NCI-H2081 (cell line): ENCODE measurements at regions not wholly inside any gene's neighbourhood (a gene's known extent, or its start where the extent isn't known, plus 50 kb on each side); places are given as distances from the start of the nearest gene placed in this dataset.

Experiments used
- DNase-seq, 2 experiments: peaks; one replicate each; lab custom pipeline; 2025; lab: John Stamatoyannopoulos, UW

DNA sequence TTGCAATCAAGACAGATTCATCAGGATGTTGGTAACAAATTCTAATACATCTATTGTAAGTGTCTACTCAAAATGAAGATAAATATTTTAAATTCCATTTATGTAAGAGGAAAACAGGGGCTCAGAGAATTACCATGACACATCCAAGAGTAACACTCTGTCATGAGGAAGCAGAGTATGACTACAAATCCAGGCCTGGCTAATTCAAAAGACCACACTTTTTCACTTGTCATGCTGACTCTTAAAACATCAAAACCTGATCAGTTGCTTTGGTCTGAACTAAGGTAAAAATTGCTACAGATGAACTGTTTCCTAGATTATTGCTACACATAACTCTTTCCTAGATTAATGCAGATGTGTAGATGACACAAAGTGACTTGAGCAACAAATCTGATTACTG, 880.6 kb downstream of the TSN start:
- DNase-seq: no peak

DNA sequence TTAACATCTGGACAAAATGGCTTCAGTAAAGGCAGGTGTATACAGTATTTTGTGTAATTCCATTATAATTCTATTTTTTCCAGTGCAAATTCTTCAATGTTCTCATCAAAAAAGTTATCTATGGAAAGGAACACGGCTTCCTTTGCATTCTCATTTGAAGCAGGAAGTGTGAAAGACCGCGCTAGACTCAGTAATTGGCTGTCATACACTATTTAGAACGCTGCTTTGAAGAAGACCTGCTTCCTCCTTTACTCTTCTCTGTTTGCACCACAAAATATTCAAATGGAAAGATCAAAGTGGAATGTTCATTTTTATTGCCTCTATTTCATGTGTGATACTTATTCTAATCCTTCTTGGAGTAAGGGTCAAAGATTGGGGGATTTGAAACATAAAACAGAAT, 883.7 kb downstream of the TSN start:
- no peak for DNase-seq

DNA sequence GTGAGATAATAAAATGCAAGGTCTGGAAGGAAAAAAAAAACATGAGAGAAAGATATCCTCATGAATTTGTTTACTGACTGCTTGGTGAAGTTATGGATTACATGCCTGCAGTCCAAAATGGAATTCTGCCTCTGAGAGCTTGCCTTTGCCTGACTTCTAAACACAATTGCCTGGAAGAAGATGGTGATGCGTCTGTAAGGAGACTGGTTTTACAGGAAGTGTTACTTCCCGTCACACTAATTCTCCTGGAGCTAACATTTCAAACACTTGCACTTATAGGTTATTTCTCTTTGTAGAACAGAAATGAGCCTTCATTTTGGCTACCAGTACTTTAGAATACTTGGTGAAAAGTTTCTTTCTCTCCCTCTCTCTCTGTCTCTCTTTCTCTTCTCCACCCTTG, 884.3 kb downstream of the TSN start:
- no peak for DNase-seq

DNA sequence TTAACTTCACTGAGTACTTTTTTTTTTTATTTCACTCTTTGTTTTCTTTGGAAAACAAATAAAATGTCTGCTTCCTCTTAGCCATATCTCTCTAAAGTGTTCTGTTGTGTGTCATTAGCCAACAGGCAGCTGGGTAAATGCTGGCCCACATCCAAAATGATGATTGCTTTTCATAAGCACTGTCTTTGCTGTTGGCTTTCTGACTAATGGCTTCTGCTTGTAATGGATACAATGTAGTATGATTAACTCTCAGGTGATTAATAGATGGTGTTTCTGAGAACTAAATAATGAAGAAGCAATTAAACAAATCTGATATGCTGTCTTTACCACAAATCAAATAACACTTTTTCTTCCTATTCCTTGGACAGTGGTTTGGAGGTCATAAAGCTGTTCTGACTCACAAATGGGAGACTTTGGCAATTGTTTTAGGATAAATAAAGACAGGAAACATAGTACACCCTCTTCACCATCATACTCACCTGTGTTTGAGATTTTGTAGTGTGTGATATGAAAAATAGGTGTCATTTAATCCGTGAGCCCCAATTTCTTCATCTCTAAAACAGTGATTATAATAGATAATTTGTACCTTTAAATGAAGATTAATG, 888.4 kb downstream of the TSN start:
- peak; percentile 89 to 97 for DNase-seq

DNA sequence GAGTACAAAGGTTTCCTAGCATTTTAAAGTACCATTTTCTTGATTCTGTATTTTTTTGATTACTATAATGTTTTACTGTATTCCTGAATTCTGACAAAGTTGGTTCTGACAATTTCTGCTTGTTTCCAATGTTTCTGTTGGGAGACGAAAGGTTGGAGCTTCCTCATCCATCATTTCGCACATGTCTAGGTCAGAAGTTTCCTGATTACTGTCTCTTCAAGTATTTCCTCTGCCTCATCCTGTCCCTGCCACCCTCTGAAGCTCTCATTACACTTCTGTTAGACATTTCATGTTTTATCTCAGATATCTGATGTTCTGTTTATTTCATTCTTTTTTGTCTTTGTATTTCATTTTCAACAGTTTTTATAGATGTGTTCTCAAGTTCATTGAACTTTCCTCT, 895.8 kb downstream of the TSN start:
- DNase-seq: no peak

DNA sequence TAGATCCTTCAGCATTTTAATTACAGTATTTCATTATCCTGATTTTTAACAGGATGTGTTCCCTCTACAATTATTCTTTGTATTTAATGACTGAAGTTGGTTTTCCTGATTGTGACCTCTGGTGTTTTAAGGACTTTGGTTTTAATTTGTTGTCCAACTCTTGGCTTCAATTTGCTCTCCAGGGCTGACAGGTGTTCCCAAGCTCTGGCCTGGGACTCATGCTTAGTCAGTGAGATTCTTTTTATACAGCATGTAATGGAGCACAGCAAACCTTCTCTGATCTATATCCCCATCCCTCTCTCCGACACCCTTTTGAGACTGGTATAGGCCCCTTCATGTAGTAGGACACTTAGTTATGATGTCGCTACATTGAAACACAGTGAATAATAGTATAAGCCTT, 896.3 kb downstream of the TSN start:
- no peak for DNase-seq

GRCh38 chr2:122652670-122653069, 897.2 kb downstream of the TSN start:
- peak in 1 of 2 experiments; percentile 55 for DNase-seq

- DNase-seq: no peak
Measured at GRCh38 chr2:122656403-122656802, 901.0 kb downstream of the TSN start.

DNA sequence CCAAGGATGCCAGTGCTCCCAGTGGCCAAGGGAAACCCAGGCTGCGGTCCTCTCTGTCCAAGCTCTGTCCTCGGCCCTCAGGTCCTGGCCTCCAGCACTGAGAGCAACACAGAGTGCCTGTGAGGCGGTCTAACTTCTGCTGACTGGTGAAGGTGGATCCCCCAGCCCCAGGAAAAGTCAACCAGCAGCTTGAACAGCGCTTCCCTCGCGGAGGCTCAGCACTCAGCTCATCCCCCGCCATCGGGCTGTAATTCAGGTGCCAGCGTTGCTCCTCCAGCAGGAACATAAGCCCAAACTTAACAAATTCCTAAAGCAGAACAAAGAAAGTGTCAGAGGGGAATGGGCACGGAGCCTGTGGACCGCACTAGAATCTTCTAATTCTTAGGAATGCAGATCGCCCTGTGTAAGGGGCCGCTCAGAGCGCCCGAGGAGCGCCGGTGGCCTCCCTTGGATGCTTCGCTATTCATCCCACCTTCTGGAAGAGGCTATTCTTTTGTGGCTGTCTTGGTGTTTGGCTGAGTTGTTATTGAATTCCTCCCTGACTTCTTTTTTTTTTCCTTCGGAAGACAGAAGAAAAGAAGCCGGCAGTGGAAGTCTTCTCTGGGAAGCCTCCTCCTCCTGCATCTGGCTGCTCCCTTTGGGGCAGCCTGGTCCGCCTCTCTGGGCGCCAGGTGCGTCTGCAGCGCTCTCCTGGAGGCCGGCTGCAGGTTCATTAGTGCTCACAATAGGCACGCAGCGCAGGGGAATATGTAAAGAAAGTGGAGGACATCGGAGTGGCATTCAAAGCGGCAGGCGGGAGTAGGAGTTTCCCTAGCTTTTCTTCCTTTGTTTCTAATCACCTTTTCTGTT, 905.6 kb downstream of the TSN start:
- no peak for DNase-seq

DNA sequence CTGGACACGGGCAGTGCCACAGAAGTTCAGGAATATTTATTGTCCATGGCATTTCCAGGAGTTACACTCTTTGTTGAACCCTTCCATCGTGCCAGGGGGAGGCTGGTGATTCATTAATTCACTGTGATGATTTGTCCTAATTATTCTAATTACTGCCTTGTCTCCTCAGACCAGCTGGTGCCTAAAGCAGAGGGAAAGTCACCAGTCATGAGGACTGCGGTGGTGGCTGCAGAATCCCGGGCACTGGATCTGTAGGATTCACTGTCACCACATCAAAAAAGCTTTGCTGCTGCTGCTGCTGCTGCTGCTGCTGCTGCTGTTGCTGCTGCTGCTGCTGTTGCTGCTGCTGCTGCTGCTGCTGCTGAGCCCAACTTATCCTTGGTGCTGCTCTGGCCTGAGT, 908.2 kb downstream of the TSN start:
- peak in 1 of 2 experiments; percentile 12 for DNase-seq

DNA sequence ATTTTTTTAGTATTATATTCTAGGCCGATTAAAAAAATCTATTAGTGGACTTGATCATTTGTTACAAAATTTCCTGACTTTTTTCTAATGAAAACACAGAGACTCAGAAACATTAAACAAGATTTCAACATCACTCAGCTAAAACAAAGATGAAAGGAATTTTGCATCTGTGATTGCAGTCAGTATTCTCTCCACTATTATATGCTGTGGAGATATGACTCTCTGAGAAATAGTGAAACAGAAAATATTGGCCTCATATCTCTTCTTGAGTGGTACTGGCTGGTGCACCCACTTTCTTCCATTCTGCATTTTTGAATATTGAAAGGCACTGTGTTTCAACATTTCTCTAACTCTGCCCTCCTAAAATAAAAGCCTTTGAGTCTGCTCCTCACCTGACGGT, 914.2 kb downstream of the TSN start:
- no peak for DNase-seq

- DNase-seq: no peak
Measured at GRCh38 chr2:122670897-122671296, 915.4 kb downstream of the TSN start.

DNA sequence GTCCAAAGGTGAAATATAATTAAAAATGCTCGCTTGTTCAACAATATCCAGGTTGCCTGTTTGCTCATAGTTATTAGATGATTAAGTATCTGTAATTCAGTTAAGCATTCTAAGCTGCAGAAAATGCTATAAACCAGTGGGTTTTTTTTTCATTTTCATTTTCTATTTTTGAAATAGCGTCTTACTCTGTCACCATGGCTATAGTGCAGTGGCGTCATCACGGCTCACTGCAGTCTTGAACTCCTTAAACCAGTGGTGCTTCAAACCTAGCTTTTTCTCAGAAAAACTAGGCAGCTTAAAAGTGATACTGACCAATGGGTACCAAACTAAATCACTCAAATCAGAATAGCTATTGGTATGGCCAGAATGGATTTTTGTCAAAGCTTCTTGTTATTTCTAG, 925.2 kb downstream of the TSN start:
- no peak for DNase-seq

DNA sequence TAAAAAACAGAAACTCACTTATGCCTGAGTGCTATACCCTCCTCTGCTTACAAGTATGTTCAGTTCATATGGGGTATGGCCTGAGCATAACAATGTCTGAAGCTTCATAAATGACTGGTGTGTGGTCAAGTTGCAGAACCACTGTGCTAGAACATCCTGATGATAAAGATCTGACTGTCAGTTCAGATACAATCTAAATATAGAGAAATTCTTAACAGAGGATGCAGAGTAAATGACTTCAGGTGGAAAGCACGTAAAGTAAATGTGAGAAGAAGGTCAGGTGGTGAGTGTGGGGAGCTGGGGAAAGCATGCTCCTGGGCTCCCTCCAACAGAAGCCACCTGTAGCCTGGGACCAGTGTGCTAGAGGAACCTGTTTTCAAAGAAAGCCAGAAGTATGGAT, 926.2 kb downstream of the TSN start:
- no peak for DNase-seq

DNA sequence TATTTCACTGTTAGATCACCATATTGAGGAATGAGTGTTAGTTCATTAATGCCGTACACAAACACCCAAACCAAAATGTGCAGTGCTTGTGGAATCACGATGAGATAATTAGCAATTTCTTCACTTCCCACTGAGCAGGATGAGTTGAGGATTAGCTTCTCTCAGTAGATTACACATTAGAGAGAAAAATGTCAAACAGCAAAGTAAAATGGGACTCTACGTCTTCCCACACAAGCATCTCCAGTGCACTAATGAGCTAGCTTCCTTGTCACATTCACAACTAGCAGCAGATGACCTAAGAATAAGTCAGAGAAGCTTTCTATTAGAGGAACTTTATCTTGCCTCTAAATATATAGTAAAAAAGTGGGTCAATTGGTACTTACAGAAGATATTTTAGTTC, 926.9 kb downstream of the TSN start:
- no peak for DNase-seq

DNA sequence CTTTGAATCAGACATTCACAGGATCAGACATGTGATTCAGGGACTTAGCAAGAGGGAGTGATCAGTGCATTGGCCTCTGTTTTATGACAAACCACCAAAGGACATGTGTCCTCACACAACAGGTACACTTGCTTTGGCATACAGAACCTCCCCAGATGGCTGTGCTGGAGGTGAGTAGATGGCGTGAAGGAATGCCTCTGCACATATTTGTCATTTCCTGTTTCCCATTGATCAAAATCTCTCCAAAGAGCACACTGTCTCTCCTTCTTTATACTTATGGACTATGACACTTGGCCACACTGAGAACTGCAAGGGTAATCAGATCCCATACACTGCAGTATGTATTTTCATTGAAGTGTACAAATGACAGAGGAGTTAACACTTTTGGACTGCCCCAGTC, 927.6 kb downstream of the TSN start:
- DNase-seq: no peak

DNA sequence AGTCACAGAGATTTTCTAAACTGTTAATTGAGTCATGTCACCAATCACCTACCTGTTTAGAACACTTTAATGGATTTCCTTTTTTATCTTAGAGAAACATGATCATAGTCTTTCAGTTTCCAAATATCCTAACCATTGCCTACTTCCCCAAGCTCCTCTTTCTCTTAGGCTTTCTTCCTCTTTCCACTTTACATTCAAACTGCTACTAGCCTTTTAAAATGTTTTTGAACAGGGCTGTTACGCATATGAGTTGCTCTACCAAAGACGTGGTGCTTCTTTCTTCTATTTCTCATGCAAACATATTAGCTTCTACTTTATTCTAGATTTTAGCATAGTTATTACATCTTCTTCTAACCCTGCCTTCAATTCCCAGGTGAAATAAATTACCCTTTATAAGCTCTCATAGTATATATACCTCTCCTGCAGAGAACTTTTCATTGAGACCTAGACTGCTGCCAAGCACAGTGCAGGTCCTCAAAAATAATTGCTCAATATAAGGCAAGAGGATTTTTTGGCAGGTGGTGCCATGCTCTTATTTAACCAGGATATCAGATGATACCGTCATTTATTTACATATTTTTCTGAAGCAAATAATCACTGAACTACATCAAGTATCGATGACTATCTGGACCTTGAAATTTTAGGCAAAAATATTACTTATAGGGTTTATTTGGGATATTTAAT, 937.1 kb downstream of the TSN start:
- DNase-seq: peak in 1 of 2 experiments; percentile 44

GRCh38 chr2:122697415-122697814, 942.0 kb downstream of the TSN start:
- DNase-seq: no peak

- no peak for DNase-seq
Measured at GRCh38 chr2:122703676-122704075, 948.2 kb downstream of the TSN start.

DNA sequence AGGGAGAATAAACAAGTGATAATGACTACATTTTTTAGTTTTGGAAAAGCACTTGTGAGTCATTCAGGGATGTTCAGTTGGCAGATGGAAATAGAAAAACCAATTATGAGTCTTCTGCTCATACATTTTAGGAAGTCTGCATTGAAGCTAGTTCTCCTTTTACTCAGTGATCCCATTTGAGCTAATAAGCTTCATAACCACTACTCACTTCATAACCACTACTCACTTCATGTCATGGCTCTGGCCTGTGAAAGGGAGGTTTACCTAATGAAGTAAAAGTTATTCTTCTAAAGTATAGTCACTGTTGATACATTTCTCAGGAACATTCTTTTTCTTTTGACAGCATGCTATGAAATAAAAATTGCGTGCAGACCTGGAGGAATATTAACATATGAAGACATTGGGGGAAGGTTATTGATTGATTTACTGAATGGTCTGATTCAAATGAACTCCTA, 948.7 kb downstream of the TSN start:
- DNase-seq: no peak

- no peak for DNase-seq
Measured at GRCh38 chr2:122705746-122706145, 950.3 kb downstream of the TSN start.

GRCh38 chr2:122706757-122707223, 951.3 kb downstream of the TSN start:
- no peak for DNase-seq

DNA sequence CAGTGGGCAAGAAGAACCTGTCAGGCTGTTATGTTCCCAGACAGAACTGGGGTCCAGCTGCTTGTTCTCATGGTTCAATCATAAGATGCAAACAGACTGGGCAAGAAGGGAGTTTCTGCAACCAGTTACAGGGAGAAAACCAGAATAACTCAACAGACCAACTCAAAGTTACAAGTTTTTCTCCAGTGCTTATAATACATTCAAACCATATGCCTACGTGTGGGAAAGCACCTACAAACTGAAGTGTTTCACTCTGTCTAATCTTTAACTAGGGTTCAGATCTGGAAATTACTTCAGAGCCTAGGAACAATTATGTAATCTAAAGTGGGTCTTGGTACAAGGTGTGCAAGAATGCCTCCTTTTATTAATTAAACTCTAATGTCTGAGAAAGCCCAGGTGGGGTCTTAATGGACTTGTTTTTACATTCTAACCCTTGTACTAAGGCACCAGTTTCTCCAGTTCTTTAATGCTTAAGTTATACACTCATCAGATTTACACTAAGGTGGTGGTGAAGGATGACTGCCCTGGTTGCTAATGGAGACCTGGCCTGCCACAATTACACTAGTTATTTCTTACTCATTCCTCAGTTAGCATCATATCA, 951.9 kb downstream of the TSN start:
- DNase-seq: no peak
